Immature natural killer cell (primary cell): ENCODE measurements at regions not wholly inside any gene's neighbourhood (a gene's known extent, or its start where the extent isn't known, plus 50 kb on each side); places are given as distances from the start of the nearest gene placed in this dataset.

Experiments
- DNase-seq, 3 donors: peaks; one replicate each; pipeline ENCODE4 v3.0.0; 2022; ENCODE audit warnings: mixed read lengths in 1 of 3
- H3K27ac Mint-ChIP-seq, 6 donors: one replicate each; pipeline ENCODE4 v1.8.0; 2020; ENCODE audit warnings: mixed read lengths in 6 of 6, mild to moderate bottlenecking in 5 of 6, inconsistent platforms in 4 of 6, moderate library complexity in 3 of 6
- H3K27me3 Mint-ChIP-seq, 3 donors: one replicate each; pipeline ENCODE4 v1.8.0; 2020 to 2021; ENCODE audit warnings: low read depth in 3 of 3, mild to moderate bottlenecking in 3 of 3, mixed read lengths in 3 of 3, moderate library complexity in 3 of 3, inconsistent platforms in 1 of 3
- H3K36me3 Mint-ChIP-seq, 3 donors: one replicate each; pipeline ENCODE4 v1.8.0; 2020; ENCODE audit warnings: mixed read lengths in 3 of 3, inconsistent platforms in 2 of 3, mild to moderate bottlenecking in 2 of 3
- H3K4me1 Mint-ChIP-seq, 2 donors: one replicate each; pipeline ENCODE4 v1.8.0; 2020; ENCODE audit warnings: inconsistent platforms in 2 of 2, mild to moderate bottlenecking in 2 of 2, mixed read lengths in 2 of 2, moderate library complexity in 1 of 2
- H3K4me3 Mint-ChIP-seq, 5 donors: one replicate each; pipeline ENCODE4 v1.8.0; 2020; ENCODE audit warnings: mild to moderate bottlenecking in 5 of 5, mixed read lengths in 5 of 5, inconsistent platforms in 3 of 5, moderate library complexity in 3 of 5
- H3K9me3 Mint-ChIP-seq, 6 donors: one replicate each; pipeline ENCODE4 v1.8.0; 2020; ENCODE audit warnings: mild to moderate bottlenecking in 6 of 6, mixed read lengths in 6 of 6, inconsistent platforms in 4 of 6, moderate library complexity in 3 of 6

DNA sequence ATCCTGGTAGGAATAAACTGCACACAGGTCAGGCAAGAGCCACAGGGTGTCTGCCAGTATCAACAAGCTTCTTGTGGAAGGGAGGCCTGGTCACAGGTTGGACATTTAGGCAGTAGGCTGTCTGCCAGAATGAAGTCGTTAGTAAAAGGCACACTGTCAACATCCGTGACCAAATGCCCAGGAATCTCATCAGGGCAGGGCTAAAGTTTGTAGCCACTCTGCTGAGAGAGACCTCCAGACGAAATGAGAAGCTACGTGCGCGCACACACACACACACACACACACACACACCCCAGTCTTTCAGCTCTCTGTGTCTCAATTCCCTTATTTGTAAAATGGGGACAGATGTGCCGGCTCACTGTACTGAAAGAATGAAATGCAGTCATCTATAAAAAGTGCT, 408.7 kb upstream of the ZFP42 start:
- Mint-ChIP-seq H3K4me1 (no peaks in the 10 kb centered on the region), H3K9me3 (peaks cover 1 to 13% (median 9%) of the 10 kb centered on the region in 6 donors), H3K27me3 (peaks cover 0 to 3% (median 0%) of the 10 kb centered on the region in 3 donors), H3K36me3 (no peaks in the 10 kb centered on the region), H3K4me3 (no peak overlapping the region), H3K27ac (no peak overlapping the region)
- DNase-seq, result no peak

DNA sequence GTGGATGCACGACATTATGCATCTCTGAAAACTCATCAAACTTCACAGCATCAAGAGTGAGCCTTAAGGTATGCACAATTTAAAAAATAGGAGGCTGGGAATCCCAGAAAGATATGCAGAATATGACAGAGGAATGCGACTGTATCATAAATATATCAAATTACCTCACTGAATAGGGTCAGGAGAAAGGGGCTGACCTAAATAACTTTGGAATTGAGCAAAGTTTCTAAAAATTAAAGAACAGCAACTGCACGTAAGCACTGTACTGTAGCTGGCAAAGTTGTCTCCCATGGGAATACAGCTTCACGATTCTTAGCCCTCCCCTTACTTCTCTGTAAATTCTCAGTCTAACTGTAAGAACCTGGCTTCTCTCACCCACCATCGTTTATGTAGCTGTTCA, 397.4 kb upstream of the ZFP42 start:
- Mint-ChIP-seq H3K27ac (no peak overlapping the region), H3K4me3 (no peak overlapping the region), H3K4me1 (no peaks in the 10 kb centered on the region), H3K9me3 (peaks cover 2 to 37% (median 15%) of the 10 kb centered on the region in 6 donors), H3K27me3 (peaks cover 0 to 2% (median 0%) of the 10 kb centered on the region in 3 donors), H3K36me3 (no peaks in the 10 kb centered on the region)
- DNase-seq, result no peak

DNA sequence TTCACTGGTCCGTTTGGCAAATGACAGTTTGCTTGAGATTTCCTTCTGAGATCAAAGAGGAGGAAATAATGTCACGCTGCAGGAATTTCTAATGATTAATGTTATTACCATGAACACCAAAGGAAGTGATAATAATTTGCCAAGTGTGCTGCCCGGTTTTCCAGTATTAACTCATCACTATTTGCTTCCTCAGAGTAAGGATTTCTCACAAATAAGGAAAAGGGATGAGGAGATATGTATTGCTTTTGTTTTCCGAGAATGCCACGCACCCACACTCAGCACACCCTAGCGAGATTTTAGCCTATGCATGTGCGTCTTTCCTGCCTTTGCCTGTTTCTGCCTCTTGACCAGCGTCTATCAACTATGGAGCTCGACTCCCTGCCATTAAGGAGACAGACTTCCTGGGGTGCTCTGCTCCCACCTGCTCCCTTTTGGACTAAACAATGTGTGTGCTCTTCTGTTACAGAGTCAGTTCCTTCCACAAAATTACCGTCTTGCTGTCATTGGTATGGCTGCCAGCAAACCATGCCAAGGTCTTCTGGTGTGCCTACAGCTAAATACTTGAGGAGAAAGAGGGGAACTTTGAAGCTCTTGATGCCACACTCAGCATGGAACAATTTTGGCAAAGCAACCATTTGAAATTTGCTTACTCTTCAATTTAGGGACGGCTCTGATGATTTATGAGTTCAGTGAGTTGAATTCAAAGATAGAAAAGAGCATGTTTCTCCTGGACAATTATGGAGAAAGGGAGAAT, 393.1 kb upstream of the ZFP42 start:
- DNase-seq, result no peak
- Mint-ChIP-seq H3K27ac (no peak overlapping the region), H3K4me3 (no peak overlapping the region), H3K36me3 (no peaks in the 10 kb centered on the region), H3K27me3 (peaks cover 0 to 2% (median 1%) of the 10 kb centered on the region in 3 donors), H3K4me1 (no peaks in the 10 kb centered on the region), H3K9me3 (peaks cover 8 to 23% (median 11%) of the 10 kb centered on the region in 6 donors)

DNA sequence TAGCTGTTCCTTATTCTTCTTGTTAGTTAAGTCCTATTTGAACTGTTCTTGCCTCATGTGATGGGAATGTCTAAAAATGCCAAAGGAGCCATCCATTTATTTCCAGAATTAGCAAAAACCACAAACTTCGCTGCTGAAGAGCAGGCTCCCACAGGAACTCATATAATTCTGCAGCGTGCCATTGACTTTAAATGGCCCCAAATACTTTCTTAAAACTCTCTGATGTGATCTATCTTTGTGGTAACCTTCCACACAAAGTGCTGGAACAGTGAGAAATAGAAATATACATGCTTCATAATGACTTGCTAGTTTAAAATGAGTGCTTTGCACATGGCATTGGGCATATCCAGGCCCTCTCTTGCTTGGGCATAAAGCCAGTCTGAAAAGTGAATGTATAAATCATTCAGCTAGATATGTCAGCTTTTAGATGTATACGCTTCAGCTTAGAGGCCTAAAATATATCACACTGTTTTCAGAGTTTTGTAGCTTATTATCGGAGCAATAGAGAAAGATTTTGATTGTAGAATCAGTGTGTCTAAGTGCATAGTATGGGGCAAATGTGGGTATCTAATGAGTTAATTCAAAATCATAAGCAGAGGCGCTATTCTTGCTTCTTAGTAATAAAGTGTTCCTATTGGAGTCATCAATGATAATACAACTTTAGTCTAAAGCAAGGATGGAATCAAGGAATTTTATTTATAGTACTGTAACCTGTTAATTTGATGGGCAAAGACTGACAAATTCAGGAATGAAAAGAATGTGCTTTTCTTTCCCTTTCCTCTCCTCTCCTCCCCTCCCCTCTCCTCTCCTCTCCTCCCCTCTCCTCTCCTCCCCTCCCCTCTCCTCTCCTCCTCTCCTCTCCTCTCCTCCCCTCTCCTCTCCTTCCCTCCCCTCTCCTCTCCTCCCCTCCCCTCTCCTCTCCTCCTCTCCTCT, 392.2 kb upstream of the ZFP42 start:
- DNase-seq, result no peak
- H3K36me3 Mint-ChIP-seq, result no peaks in the 10 kb centered on the region
- H3K4me3 Mint-ChIP-seq, result no peak overlapping the region
- peaks cover 0 to 2% (median 1%) of the 10 kb centered on the region in 3 donors for H3K27me3 Mint-ChIP-seq
- H3K27ac Mint-ChIP-seq, result no peak overlapping the region
- H3K4me1 Mint-ChIP-seq, result no peaks in the 10 kb centered on the region
- peaks cover 8 to 22% (median 12%) of the 10 kb centered on the region in 6 donors for H3K9me3 Mint-ChIP-seq

DNA sequence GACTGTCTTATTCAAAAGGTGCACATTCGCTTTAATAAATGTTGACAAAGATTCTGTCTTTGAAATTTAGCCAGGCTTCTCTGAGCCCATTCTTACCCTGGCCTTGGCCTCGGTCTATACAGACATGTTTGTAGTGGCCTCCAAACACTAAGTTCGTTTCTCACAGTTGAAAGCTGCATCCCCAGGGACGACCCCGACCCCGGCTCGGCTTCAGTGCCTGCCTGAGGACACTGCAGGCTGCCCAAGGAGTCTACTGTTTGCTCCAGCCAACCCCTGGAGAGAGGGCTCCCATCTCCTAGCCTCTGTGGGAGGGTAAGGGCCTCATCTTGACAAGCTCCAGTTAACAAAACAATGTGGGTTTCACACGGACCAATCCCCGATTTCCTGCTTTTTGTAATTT, 390.6 kb upstream of the ZFP42 start:
- Mint-ChIP-seq H3K4me3 (no peak overlapping the region), H3K9me3 (peaks cover 3 to 13% (median 10%) of the 10 kb centered on the region in 6 donors), H3K27ac (no peak overlapping the region), H3K27me3 (peaks cover 0 to 1% (median 0%) of the 10 kb centered on the region in 3 donors), H3K4me1 (no peaks in the 10 kb centered on the region), H3K36me3 (no peaks in the 10 kb centered on the region)
- no peak for DNase-seq

DNA sequence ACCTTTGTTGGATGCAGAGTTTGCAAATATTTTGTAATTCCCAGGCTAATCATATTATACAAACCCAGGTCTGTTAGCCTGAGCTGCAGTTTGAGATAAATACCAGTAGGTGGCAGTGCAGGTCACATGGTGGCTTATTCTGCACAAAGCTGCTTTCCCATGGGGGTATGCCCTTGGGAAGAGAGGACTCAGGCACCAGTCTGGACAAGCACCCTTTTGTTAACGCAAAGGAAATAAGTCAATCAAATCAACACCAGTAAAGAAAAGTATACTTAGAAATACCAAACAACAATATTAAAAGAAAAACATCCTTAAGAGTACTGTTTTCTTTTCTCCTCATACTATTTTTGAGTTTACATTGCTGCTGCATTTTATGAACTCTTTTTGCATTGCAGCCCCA, 389.0 kb upstream of the ZFP42 start:
- no peaks in the 10 kb centered on the region for H3K36me3 Mint-ChIP-seq
- H3K4me1 Mint-ChIP-seq, result no peaks in the 10 kb centered on the region
- no peak overlapping the region for H3K27ac Mint-ChIP-seq
- H3K9me3 Mint-ChIP-seq, result peaks cover 2 to 14% (median 12%) of the 10 kb centered on the region in 6 donors
- no peak for DNase-seq
- H3K27me3 Mint-ChIP-seq, result peaks cover 0 to 1% (median 0%) of the 10 kb centered on the region in 3 donors
- H3K4me3 Mint-ChIP-seq, result no peak overlapping the region

DNA sequence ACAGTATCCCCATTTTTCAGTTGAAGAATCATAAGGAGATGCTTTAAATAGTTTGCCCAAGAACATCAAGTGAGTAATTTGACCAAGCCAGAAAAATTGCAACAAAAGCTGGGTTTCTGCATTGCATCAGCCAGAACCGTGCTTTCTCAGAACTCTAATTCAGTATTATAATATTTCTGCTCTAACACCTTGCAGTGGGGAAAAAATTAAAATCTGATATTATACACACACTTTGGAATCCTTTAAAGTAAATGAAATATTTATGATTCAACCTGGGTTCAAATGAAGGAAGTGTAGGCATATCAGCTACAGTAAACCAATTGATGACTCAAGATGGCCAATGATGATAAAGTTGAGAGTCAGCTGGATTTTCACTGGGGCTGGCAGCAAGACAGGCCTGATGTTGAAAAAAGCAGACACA, 387.6 kb upstream of the ZFP42 start:
- peaks cover 7 to 21% (median 13%) of the 10 kb centered on the region in 6 donors for H3K9me3 Mint-ChIP-seq
- H3K36me3 Mint-ChIP-seq, result no peaks in the 10 kb centered on the region
- H3K27me3 Mint-ChIP-seq, result peaks cover 0 to 2% (median 1%) of the 10 kb centered on the region in 3 donors

DNA sequence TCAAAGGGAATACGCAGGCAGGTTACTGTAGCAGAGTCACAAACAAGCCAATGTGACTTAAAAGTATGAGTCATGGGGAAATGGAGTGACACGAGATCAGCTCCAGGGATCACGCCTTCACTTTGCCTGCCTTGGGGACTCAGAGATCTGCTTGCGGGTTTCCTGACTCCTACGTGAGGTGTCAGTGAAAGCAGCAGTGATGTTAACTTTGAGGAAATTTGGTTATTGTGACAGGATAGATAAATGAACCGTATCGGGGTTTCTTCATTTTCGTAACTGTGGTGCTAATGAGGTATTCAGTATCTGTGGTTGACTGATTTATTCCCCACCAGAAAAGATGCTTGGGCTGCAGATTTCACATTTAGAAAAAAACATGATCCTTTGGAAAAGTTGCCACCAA, 383.3 kb upstream of the ZFP42 start:
- H3K9me3 Mint-ChIP-seq, result peaks cover 2 to 28% (median 7%) of the 10 kb centered on the region in 6 donors

More for the DNA sequence above, 387.6 kb upstream of the ZFP42 start:
- no peak overlapping the region for H3K27ac Mint-ChIP-seq
- DNase-seq, result no peak
- no peak overlapping the region for H3K4me3 Mint-ChIP-seq
- no peaks in the 10 kb centered on the region for H3K4me1 Mint-ChIP-seq

DNA sequence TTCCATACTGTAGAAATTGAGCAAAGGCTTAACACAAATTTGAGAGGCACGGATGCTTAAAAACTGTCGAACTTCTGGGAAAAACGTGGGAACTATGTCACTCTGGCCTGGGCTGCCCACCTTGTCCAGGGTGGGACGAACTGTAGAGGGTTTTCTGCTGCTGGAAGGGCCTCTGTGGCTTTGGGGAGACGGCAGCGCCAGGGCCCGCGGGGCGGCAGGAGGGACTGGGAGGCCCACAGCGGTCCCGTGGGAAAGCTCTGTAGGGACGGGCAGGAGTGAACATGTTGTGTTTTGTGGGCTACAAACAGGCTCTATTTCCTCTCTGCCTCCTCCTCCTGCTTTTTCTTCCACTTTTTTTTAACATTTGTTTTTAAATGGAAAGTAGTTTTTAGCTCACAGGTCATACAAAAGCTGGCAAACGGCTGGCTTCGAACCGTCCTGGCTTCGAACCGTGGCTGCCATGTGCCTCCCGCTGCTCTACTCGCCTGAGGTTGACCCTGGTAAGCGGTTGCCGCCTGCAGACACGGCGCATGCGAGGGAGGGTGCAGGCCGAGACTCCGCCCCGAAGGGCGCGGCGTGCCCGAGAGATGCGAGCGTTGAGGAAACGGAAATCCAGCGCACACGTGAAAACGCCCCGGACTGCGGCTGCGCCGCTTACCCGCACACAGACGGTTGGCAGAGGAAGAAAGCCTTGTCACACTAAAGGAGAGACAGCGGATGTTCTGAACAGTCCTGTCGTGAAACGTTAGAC, 382.3 kb upstream of the ZFP42 start:
- no peak for DNase-seq
- Mint-ChIP-seq H3K9me3 (peaks cover 2 to 28% (median 7%) of the 10 kb centered on the region in 6 donors), H3K36me3 (no peaks in the 10 kb centered on the region)

More for the DNA sequence above, 383.3 kb upstream of the ZFP42 start:
- no peak for DNase-seq
- Mint-ChIP-seq H3K27me3 (peaks cover 0 to 2% (median 0%) of the 10 kb centered on the region in 3 donors), H3K27ac (no peak overlapping the region), H3K36me3 (no peaks in the 10 kb centered on the region), H3K4me1 (no peaks in the 10 kb centered on the region), H3K4me3 (no peak overlapping the region)

DNA sequence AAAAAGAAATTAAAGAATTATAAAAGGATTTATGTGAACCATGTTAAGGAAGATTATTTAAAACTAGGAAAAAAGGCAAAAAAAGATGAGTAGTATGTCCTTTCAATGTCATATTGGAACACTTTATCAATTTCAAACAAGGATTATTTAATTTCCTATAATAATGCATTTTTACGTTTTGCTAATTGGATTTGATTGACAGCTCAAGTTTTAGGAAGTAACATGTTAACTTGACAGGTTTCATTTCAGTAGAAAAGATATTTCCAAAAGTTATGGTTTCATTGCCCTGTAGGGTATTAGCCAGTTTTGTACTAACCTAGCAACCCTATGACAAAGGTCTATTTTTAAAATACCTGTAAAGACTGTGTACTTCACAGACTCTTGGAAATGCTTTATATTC, 379.6 kb upstream of the ZFP42 start:
- Mint-ChIP-seq H3K36me3 (no peaks in the 10 kb centered on the region), H3K4me3 (no peak overlapping the region), H3K4me1 (no peaks in the 10 kb centered on the region), H3K27ac (no peak overlapping the region), H3K27me3 (peaks cover 0 to 2% (median 2%) of the 10 kb centered on the region in 3 donors), H3K9me3 (peaks cover 5 to 35% (median 9%) of the 10 kb centered on the region in 6 donors)
- no peak for DNase-seq

More for the DNA sequence above, 382.3 kb upstream of the ZFP42 start:
- no peaks in the 10 kb centered on the region for H3K4me1 Mint-ChIP-seq
- no peak overlapping the region for H3K27ac Mint-ChIP-seq
- no peak overlapping the region for H3K4me3 Mint-ChIP-seq
- peaks cover 0 to 2% (median 0%) of the 10 kb centered on the region in 3 donors for H3K27me3 Mint-ChIP-seq

DNA sequence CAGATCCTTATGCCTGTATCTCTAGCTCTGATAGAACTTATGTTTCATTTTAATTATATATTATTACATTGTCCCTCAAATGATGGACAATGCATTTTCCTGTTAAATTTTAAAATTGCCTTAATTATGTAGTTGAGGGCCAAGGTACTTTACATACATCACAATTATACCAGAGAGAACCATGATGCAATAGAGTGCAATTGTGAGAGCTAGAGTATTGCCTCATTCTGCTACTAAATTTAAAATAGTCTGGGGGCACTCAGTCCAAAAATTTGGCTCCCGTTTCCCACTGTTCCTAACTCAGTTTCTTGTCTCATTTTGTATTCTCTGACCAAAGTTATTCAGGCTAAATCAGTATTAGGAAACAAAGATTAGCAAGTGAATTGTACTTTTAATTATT, 378.5 kb upstream of the ZFP42 start:
- Mint-ChIP-seq H3K36me3 (no peaks in the 10 kb centered on the region), H3K4me1 (no peaks in the 10 kb centered on the region), H3K27ac (no peak overlapping the region), H3K4me3 (no peak overlapping the region), H3K9me3 (peaks cover 0 to 25% (median 7%) of the 10 kb centered on the region in 6 donors), H3K27me3 (peaks cover 0 to 2% (median 2%) of the 10 kb centered on the region in 3 donors)
- no peak for DNase-seq

DNA sequence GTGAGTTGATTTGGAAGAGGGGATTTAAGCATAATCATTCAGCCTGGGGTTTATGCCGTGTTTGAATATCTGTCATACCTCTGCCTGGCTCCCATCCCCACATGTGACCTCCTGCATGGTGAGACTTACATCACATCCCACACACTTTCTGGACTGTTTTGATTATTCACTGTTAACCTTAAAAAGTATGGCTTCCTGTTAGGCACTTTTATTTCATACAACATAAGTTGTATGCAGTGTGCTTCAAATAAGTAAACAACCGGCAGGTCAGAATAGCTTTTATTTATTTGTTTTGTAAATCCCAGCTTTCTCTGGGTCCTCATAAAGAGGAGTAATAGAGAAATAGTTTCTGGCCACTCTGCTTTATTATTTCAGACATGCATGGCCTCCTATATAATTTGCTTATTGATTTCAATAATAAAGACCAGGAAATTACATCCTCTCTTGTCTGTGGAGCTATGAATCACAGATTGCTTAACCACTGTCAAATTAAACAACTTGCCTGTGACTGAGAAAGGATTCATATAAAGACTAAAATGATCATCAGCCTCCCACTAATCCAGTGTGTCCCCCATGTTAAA, 376.8 kb upstream of the ZFP42 start:
- H3K4me1 Mint-ChIP-seq, result no peaks in the 10 kb centered on the region
- peaks cover 0 to 2% (median 0%) of the 10 kb centered on the region in 3 donors for H3K27me3 Mint-ChIP-seq
- no peak overlapping the region for H3K4me3 Mint-ChIP-seq
- H3K36me3 Mint-ChIP-seq, result no peaks in the 10 kb centered on the region
- H3K27ac Mint-ChIP-seq, result no peak overlapping the region
- peaks cover 0 to 23% (median 12%) of the 10 kb centered on the region in 6 donors for H3K9me3 Mint-ChIP-seq
- no peak for DNase-seq

DNA sequence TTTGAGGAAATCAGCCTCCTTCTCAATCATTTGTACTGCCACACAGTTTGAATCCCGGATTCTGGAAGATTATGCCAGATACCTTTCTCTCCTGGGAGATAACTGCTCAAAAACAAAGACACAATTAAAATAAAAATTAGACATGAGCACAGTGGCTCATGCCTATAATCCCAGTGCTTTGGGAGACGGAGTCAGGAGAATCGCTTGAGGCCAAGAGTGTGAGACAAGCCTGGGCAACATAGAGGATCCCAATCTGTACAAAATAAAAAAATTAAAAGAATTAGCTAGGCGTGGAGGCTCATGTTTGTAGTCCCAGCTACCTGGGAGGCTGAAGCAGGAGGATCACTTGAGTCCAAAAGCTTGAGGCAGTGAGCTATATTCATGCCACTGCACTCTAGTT, 376.3 kb upstream of the ZFP42 start:
- Mint-ChIP-seq H3K4me1 (no peaks in the 10 kb centered on the region), H3K27me3 (peaks cover 0 to 2% (median 0%) of the 10 kb centered on the region in 3 donors), H3K27ac (no peak overlapping the region)

More for the DNA sequence above, 376.3 kb upstream of the ZFP42 start:
- no peaks in the 10 kb centered on the region for H3K36me3 Mint-ChIP-seq
- no peak overlapping the region for H3K4me3 Mint-ChIP-seq
- DNase-seq, result no peak
- peaks cover 0 to 27% (median 13%) of the 10 kb centered on the region in 6 donors for H3K9me3 Mint-ChIP-seq
